H1 (cell line): ENCODE measurements at regions not wholly inside any gene's neighbourhood (a gene's known extent, or its start where the extent isn't known, plus 50 kb on each side); places are given as distances from the start of the nearest gene placed in this dataset.

Experiments
- CTCF ChIA-PET: fragments of 300-600 bp; sonication (Branson Sonifier 250); formaldehyde crosslinking; loops from one replicate; lab custom pipeline; 2021; ENCODE audit not compliant: partially characterized antibody; lab: Charles Lee
- POLR2A ChIA-PET: fragments of 300-600 bp; sonication (Branson Sonifier 250); formaldehyde crosslinking; loops from one replicate; lab custom pipeline; 2021; ENCODE audit warnings: inconsistent platforms; ENCODE audit not compliant: partially characterized antibody; lab: Charles Lee
- DNase-seq, 2 experiments: peaks; one replicate each; pipeline versions ENCODE4 v3.0.0 to v3.0.0-alpha.2; 2010 to 2022; ENCODE audit warnings: low spot score in 2 of 2, low read depth in 1 of 2, mixed read lengths in 1 of 2
- FAIRE-seq: peaks from 2 replicates; lab custom pipeline; 2011; peaks lifted over from hg19 to GRCh38; lab: Jason Lieb, UNC
- H2AFZ ChIP-seq: 2 replicates; pipeline ENCODE4 v1.8.1; 2012; ENCODE audit warnings: low read length, inconsistent platforms
- H2AK5ac ChIP-seq: 2 replicates; pipeline ENCODE4 v1.6.1; 2013; ENCODE audit warnings: low read depth, low read length
- H2BK120ac ChIP-seq: replicated peaks from 2 replicates; pipeline ENCODE3; 2013; ENCODE audit warnings: low read depth, low read length, inconsistent platforms
- H2BK12ac ChIP-seq: 2 replicates; pipeline ENCODE4 v1.6.1; 2013; ENCODE audit warnings: low read depth, low read length
- H2BK15ac ChIP-seq: 2 replicates; pipeline ENCODE4 v1.6.1; 2013; ENCODE audit warnings: low read length
- H2BK20ac ChIP-seq: 2 replicates; pipeline ENCODE4 v1.6.1; 2013; ENCODE audit warnings: low read length
- H2BK5ac ChIP-seq: 2 replicates; pipeline ENCODE4 v1.6.1; 2013; ENCODE audit warnings: low read depth, low read length
- H3K14ac ChIP-seq: 2 replicates; pipeline ENCODE4 v1.6.1; 2013; ENCODE audit warnings: inconsistent platforms; ENCODE audit not compliant: insufficient read length
- H3K18ac ChIP-seq: 2 replicates; pipeline ENCODE4 v1.6.1; 2013; ENCODE audit warnings: low read length; ENCODE audit errors: extremely low read depth
- H3K23ac ChIP-seq: 2 replicates; pipeline ENCODE4 v1.6.1; 2013; ENCODE audit warnings: inconsistent platforms; ENCODE audit not compliant: insufficient read length
- H3K23me2 ChIP-seq: 2 replicates; pipeline ENCODE4 v1.6.1; 2013; ENCODE audit warnings: low read depth, low read length
- H3K27ac ChIP-seq: 2 replicates; pipeline ENCODE4 v1.6.1; 2011; ENCODE audit warnings: low read depth, low read length, inconsistent platforms
- H3K27me3 ChIP-seq, 4 experiments: replicated peaks in 1 of 4; 1 replicate in 1 of 4; 2 replicates in 3 of 4; pipeline versions ENCODE4 v1.6.1 to v1.8.1; 2011 to 2013; ENCODE audit warnings: low read length in 3 of 4, mild to moderate bottlenecking in 3 of 4, inconsistent platforms in 2 of 4, mixed read lengths in 2 of 4, moderate library complexity in 1 of 4; ENCODE audit not compliant: control insufficient read depth in 3 of 4, insufficient read depth in 3 of 4; ENCODE audit errors: extremely low read depth in 1 of 4
- H3K36me3 ChIP-seq, 4 experiments: 2 replicates each; pipeline versions ENCODE4 v1.6.1 to v1.8.1; 2011 to 2013; ENCODE audit warnings: mild to moderate bottlenecking in 4 of 4, low read length in 3 of 4, moderate library complexity in 2 of 4, control low read depth in 1 of 4, inconsistent platforms in 1 of 4; ENCODE audit not compliant: insufficient read depth in 4 of 4, control insufficient read depth in 2 of 4
- H3K4ac ChIP-seq: replicated peaks from 2 replicates; pipeline ENCODE3; 2013; ENCODE audit warnings: low read length, low read depth, mixed read lengths, inconsistent platforms; ENCODE audit not compliant: insufficient read length
- H3K4me1 ChIP-seq, 4 experiments: replicated peaks in 1 of 4; 1 replicate in 1 of 4; 2 replicates in 3 of 4; pipeline versions ENCODE4 v1.6.1 to v1.8.1; 2011 to 2013; ENCODE audit warnings: low read length in 3 of 4, inconsistent platforms in 2 of 4, mixed read lengths in 1 of 4; ENCODE audit not compliant: insufficient read depth in 4 of 4, control insufficient read depth in 3 of 4
- H3K4me2 ChIP-seq, 2 experiments: 2 replicates each; pipeline versions ENCODE4 v1.6.1 to v1.8.1; 2011 to 2013; ENCODE audit warnings: low read depth in 2 of 2, low read length in 2 of 2, control low read depth in 1 of 2, inconsistent platforms in 1 of 2, mild to moderate bottlenecking in 1 of 2; ENCODE audit not compliant: insufficient read depth in 1 of 2
- H3K4me3 ChIP-seq, 4 experiments: fragments of 200-600, 300-600 bp in 1 of 4; sonication (generic), shearing (Covaris generic), sonication (Bioruptor Twin) in 1 of 4; 2 replicates each; pipeline versions ENCODE4 v1.5.1 to v1.8.1; 2011 to 2016; ENCODE audit warnings: low read length in 4 of 4, low read depth in 3 of 4, control low read depth in 2 of 4, inconsistent platforms in 2 of 4, mild to moderate bottlenecking in 2 of 4, mixed read lengths in 1 of 4, moderate library complexity in 1 of 4; ENCODE audit not compliant: insufficient read depth in 2 of 4; ENCODE audit errors: extremely low read depth in 1 of 4
- H3K56ac ChIP-seq: replicated peaks from 2 replicates; pipeline ENCODE3; 2013; ENCODE audit warnings: low read depth, mild to moderate bottlenecking, mixed read lengths, low read length, inconsistent platforms; ENCODE audit not compliant: insufficient read length
- H3K79me1 ChIP-seq: 2 replicates; pipeline ENCODE4 v1.6.1; 2013; ENCODE audit warnings: low read depth, low read length, control low read depth
- H3K79me2 ChIP-seq, 2 experiments: 2 replicates each; pipeline versions ENCODE4 v1.6.1 to v1.8.1; 2012 to 2013; ENCODE audit warnings: low read length in 2 of 2, mild to moderate bottlenecking in 2 of 2, inconsistent platforms in 1 of 2; ENCODE audit not compliant: insufficient read depth in 2 of 2, control insufficient read depth in 1 of 2
- H3K9ac ChIP-seq, 4 experiments: replicated peaks in 1 of 4; 1 replicate in 1 of 4; 2 replicates in 3 of 4; pipeline versions ENCODE4 v1.6.1 to v1.8.1; 2011 to 2013; ENCODE audit warnings: low read depth in 3 of 4, low read length in 3 of 4, control low read depth in 2 of 4, mild to moderate bottlenecking in 2 of 4, moderate library complexity in 2 of 4, inconsistent platforms in 1 of 4; ENCODE audit errors: extremely low read depth in 1 of 4
- H3K9me3 ChIP-seq, 2 experiments: 2 replicates each; pipeline versions ENCODE4 v1.6.1 to v1.8.1; 2012 to 2013; ENCODE audit warnings: mild to moderate bottlenecking in 2 of 2, moderate library complexity in 2 of 2, control low read depth in 1 of 2, inconsistent platforms in 1 of 2, low read depth in 1 of 2, low read length in 1 of 2, mixed read lengths in 1 of 2; ENCODE audit not compliant: insufficient read depth in 2 of 2
- H4K20me1 ChIP-seq, 2 experiments: replicated peaks in 1 of 2; 2 replicates each; pipeline versions ENCODE3 to v1.8.1; 2011 to 2013; ENCODE audit warnings: inconsistent platforms in 2 of 2, low read length in 2 of 2, mild to moderate bottlenecking in 1 of 2; ENCODE audit not compliant: insufficient read depth in 2 of 2, control insufficient read depth in 1 of 2
- H4K5ac ChIP-seq: 2 replicates; pipeline ENCODE4 v1.6.1; 2013; ENCODE audit warnings: low read length, low read depth, mixed read lengths, inconsistent platforms; ENCODE audit not compliant: insufficient read length
- H4K8ac ChIP-seq: 2 replicates; pipeline ENCODE4 v1.8.0; 2013; ENCODE audit warnings: mild to moderate bottlenecking, moderate library complexity, low read length, inconsistent platforms; ENCODE audit not compliant: insufficient read depth; ENCODE audit errors: extremely low read depth
- H4K91ac ChIP-seq: replicated peaks from 2 replicates; pipeline ENCODE3; 2013; ENCODE audit warnings: low read length, mixed read lengths, inconsistent platforms; ENCODE audit not compliant: insufficient read length
- EP300 ChIP-seq, 2 experiments: IDR thresholded peaks; 1 replicate in 1 of 2; 2 replicates in 1 of 2; pipeline ENCODE4 v1.6.1; 2011 to 2012; ENCODE audit warnings: low read depth in 2 of 2, low read length in 2 of 2, mild to moderate bottlenecking in 2 of 2, borderline replicate concordance in 1 of 2, inconsistent platforms in 1 of 2, moderate library complexity in 1 of 2
- EZH2 ChIP-seq: fragments of 200-600 bp; sonication (generic); IDR thresholded peaks from 2 replicates; pipeline ENCODE4 v1.7.1; 2012; ENCODE audit warnings: low read depth, mild to moderate bottlenecking, moderate library complexity, low read length, inconsistent platforms; ENCODE audit not compliant: severe bottlenecking
- GTF2F1 ChIP-seq: IDR thresholded peaks from 2 replicates; pipeline ENCODE4 v1.6.1; 2012; ENCODE audit warnings: low read depth, low read length, improper control_type of control experiment, borderline replicate concordance
- HDAC6 ChIP-seq: IDR thresholded peaks from one replicate; pipeline ENCODE4 v1.7.1; 2012; ENCODE audit warnings: low read depth, mild to moderate bottlenecking, inconsistent platforms, low read length, moderate library complexity
- MAX ChIP-seq: IDR thresholded peaks from 2 replicates; pipeline ENCODE4 v1.6.1; 2012; ENCODE audit warnings: inconsistent platforms
- NRF1 ChIP-seq: IDR thresholded peaks from 2 replicates; pipeline ENCODE4 v1.6.1; 2011; ENCODE audit warnings: mild to moderate bottlenecking, low read depth, low read length, improper control_type of control experiment
- POLR2AphosphoS5 ChIP-seq: IDR thresholded peaks from 2 replicates; pipeline ENCODE4 v1.6.1; 2011; ENCODE audit warnings: low read depth, low read length
- POU5F1 ChIP-seq: IDR thresholded peaks from 2 replicates; pipeline ENCODE4 v1.6.1; 2011; ENCODE audit warnings: low read depth, mild to moderate bottlenecking, low read length, moderate library complexity
- SAP30 ChIP-seq: fragments of 300-600 bp; sonication (generic); IDR thresholded peaks from 2 replicates; pipeline ENCODE4 v1.7.1; 2012; ENCODE audit warnings: low read length, moderate library complexity, mild to moderate bottlenecking, inconsistent platforms; ENCODE audit not compliant: insufficient read depth, insufficient replicate concordance
- SIRT6 ChIP-seq: IDR thresholded peaks from one replicate; pipeline ENCODE4 v1.7.1; 2012; ENCODE audit warnings: low read length, inconsistent platforms
- SUZ12 ChIP-seq: fragments of 200-600 bp; sonication (generic); IDR thresholded peaks from 2 replicates; pipeline ENCODE4 v1.6.1; 2012; ENCODE audit warnings: mild to moderate bottlenecking, inconsistent platforms, low read length, moderate library complexity, mixed read lengths
- TCF12 ChIP-seq: IDR thresholded peaks from 2 replicates; pipeline ENCODE4 v1.6.1; 2011; ENCODE audit warnings: low read depth, mild to moderate bottlenecking, low read length
- WGBS, 2 experiments: shearing (Covaris generic) in 1 of 2; methylation state at CpG; one replicate each; pipeline versions ENCODE4 v1.1.6 to v1.1.7; 2013 to 2015; ENCODE audit warnings: low lambda C conversion rate in 2 of 2, mixed read lengths in 2 of 2, inconsistent platforms in 1 of 2, low coverage in 1 of 2, missing lambda C conversion rate in 1 of 2; ENCODE audit not compliant: insufficient replicate concordance in 2 of 2, insufficient coverage in 1 of 2, insufficient read length in 1 of 2; ENCODE audit errors: extremely low coverage in 1 of 2, missing lambda C conversion rate in 1 of 2; 5-methylcytosine and 5-hydroxymethylcytosine counted together
- TF ChIP-seq, protein P1 (sequence below): IDR thresholded peaks from 2 replicates; pipeline ENCODE4 v1.6.1; 2012; ENCODE audit warnings: low read length, inconsistent platforms

- Histone ChIP-seq H3K23ac (no peak overlapping the region), H4K8ac (no peak overlapping the region), H3K36me3 (no peaks in the 10 kb centered on the region), H3K18ac (no peak overlapping the region; the same call in 1 of the 2 replicates), H3K9ac (no peak overlapping the region), H3K4me1 (peaks cover 0 to 2% (median under 1%) of the 10 kb centered on the region in 4 experiments; a peak in 3 of 7 replicates), H3K9me3 (no peaks in the 10 kb centered on the region), H4K20me1 (no peaks in the 10 kb centered on the region), H2AFZ (no peak overlapping the region), H2BK120ac (no peak overlapping the region), H2BK15ac (no peak overlapping the region), H3K56ac (no peak overlapping the region), H3K4me3 (no peak overlapping the region), H3K4me2 (no peak overlapping the region), H3K14ac (no peak overlapping the region), H4K91ac (no peak overlapping the region), H4K5ac (no peak overlapping the region), H3K23me2 (peaks cover 4% of the 10 kb centered on the region; the same call in 1 of the 2 replicates), H3K79me2 (no peaks in the 10 kb centered on the region), H2AK5ac (no peak overlapping the region), H2BK5ac (no peak overlapping the region), H3K4ac (no peak overlapping the region), H3K27me3 (no peaks in the 10 kb centered on the region; a peak in 2 of 7 replicates), H2BK12ac (no peak overlapping the region), H3K27ac (no peak overlapping the region), H2BK20ac (no peak overlapping the region), H3K79me1 (no peaks in the 10 kb centered on the region)
- WGBS, 2 experiments, result 93% methylated on average over 9 of the region's 15 CpGs; no CpG with 5 or more reads in 1 of the 2 experiments
- ChIA-PET CTCF (interaction anchor here (0.7 to 3.9 kb wide), 14 partner anchors 10 to 545 kb away, joined by 3 to 35 read pairs (median 4); no protein-coding TSS in a partner anchor), POLR2A (no interaction called here)
- FAIRE-seq (no peak), DNase-seq (no peak)
- TF ChIP-seq SIRT6, result no peak
- TF ChIP-seq MAX, result no peak
- TF ChIP-seq, protein P1, sequence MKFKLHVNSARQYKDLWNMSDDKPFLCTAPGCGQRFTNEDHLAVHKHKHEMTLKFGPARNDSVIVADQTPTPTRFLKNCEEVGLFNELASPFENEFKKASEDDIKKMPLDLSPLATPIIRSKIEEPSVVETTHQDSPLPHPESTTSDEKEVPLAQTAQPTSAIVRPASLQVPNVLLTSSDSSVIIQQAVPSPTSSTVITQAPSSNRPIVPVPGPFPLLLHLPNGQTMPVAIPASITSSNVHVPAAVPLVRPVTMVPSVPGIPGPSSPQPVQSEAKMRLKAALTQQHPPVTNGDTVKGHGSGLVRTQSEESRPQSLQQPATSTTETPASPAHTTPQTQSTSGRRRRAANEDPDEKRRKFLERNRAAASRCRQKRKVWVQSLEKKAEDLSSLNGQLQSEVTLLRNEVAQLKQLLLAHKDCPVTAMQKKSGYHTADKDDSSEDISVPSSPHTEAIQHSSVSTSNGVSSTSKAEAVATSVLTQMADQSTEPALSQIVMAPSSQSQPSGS, result no peak
- TF ChIP-seq EP300 (IDR thresholded peaks at IDR 0.05; ENCODE audit: borderline replicate concordance in 1 of 2, low read depth in 2 of 2, low read length in 2 of 2), result no peak
- no peak for TF ChIP-seq EZH2
- no peak for TF ChIP-seq SAP30
- TF ChIP-seq POU5F1, result no peak
- TF ChIP-seq HDAC6, result no peak
- no peak for TF ChIP-seq NRF1
- no peak for TF ChIP-seq POLR2AphosphoS5
- no peak for TF ChIP-seq GTF2F1
- no peak for TF ChIP-seq SUZ12
- TF ChIP-seq TCF12, result no peak
Observed at GRCh38 chr19:29013988-29014387, 199.0 kb downstream of the UQCRFS1 start.
